Neutrophil (primary cell): ENCODE measurements at regions not wholly inside any gene's neighbourhood (a gene's known extent, or its start where the extent isn't known, plus 50 kb on each side); places are given as distances from the start of the nearest gene placed in this dataset.

Experiments used
- H3K27ac ChIP-seq: fragments of 200-600 bp; sonication (generic); 2 replicates; pipeline ENCODE4 v1.5.1; 2016; ENCODE audit warnings: mild to moderate bottlenecking, moderate library complexity
- H3K27me3 ChIP-seq: fragments of 200-600 bp; sonication (generic); 2 replicates; pipeline ENCODE4 v1.6.0; 2016; ENCODE audit warnings: mild to moderate bottlenecking
- H3K36me3 ChIP-seq: fragments of 200-600 bp; sonication (generic); 2 replicates; pipeline ENCODE4 v1.5.1; 2017
- H3K4me1 ChIP-seq, 2 experiments: fragments of 200-600 bp in 1 of 2; sonication (generic) in 1 of 2; 1 replicate in 1 of 2; 2 replicates in 1 of 2; pipeline versions ENCODE4 v1.5.1 to v1.6.1; 2013 to 2016; ENCODE audit warnings: low read depth in 1 of 2, low read length in 1 of 2, mild to moderate bottlenecking in 1 of 2, moderate library complexity in 1 of 2; ENCODE audit not compliant: control insufficient read depth in 1 of 2, insufficient read depth in 1 of 2
- H3K4me3 ChIP-seq, 2 experiments: fragments of 200-600 bp in 1 of 2; sonication (generic) in 1 of 2; 1 replicate in 1 of 2; 2 replicates in 1 of 2; pipeline ENCODE4 v1.5.1; 2013 to 2016; ENCODE audit warnings: low read depth in 1 of 2, low read length in 1 of 2, mild to moderate bottlenecking in 1 of 2, moderate library complexity in 1 of 2
- H3K9me3 ChIP-seq: fragments of 200-600 bp; sonication (generic); 2 replicates; pipeline ENCODE4 v1.5.1; 2016
- TF ChIP-seq, protein P1 (sequence below): fragments of 200-600 bp; sonication (generic); IDR thresholded peaks from 2 replicates; pipeline ENCODE4 v1.5.1; 2016; ENCODE audit warnings: antibody characterized with exemption

DNA sequence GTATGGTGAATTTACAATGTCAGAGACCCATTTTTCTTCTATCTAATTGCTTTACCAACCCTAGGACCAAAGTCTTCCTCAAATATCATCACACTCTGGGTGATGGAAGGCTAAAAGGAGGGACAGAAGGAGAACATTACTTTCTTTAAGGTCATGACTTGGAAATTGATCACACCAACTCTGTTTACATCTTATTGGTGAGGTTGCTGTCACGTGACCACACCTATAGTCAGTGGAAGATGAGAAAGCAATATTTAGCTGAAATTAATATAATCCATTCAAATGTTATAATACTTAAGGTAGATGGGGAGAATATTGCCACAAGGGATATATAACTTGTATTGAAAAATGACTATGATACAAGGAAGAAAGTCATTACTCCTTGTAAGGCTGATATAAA lies 183.6 kb upstream of the SMIM30 start:
- Histone ChIP-seq H3K27ac (no peak overlapping the region), H3K4me1 (no peaks in the 10 kb centered on the region), H3K9me3 (no peaks in the 10 kb centered on the region), H3K4me3 (no peak overlapping the region), H3K36me3 (no peaks in the 10 kb centered on the region), H3K27me3 (no peaks in the 10 kb centered on the region)
- TF ChIP-seq, protein P1, sequence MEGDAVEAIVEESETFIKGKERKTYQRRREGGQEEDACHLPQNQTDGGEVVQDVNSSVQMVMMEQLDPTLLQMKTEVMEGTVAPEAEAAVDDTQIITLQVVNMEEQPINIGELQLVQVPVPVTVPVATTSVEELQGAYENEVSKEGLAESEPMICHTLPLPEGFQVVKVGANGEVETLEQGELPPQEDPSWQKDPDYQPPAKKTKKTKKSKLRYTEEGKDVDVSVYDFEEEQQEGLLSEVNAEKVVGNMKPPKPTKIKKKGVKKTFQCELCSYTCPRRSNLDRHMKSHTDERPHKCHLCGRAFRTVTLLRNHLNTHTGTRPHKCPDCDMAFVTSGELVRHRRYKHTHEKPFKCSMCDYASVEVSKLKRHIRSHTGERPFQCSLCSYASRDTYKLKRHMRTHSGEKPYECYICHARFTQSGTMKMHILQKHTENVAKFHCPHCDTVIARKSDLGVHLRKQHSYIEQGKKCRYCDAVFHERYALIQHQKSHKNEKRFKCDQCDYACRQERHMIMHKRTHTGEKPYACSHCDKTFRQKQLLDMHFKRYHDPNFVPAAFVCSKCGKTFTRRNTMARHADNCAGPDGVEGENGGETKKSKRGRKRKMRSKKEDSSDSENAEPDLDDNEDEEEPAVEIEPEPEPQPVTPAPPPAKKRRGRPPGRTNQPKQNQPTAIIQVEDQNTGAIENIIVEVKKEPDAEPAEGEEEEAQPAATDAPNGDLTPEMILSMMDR = no peak

DNA sequence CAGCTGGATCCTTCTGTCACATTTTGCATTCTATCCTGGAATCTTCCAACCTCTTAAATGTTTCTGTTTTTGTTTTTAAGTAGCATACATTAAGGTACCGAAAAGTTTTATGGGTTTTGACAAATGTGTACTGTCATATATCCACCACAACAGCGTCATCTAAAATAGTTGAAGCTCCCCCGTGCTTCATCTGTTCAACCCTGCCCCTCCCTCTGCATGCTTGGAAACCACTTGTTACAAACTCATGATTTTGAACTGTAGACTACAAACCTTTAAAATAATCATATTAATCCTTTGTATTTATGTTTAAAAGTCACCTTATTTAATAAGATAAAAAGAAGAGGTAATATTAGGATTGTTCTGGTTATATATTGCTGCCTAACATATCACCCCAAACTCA lies 182.8 kb upstream of the SMIM30 start:
- Histone ChIP-seq H3K36me3 (no peaks in the 10 kb centered on the region), H3K4me1 (no peaks in the 10 kb centered on the region), H3K27me3 (no peaks in the 10 kb centered on the region), H3K27ac (no peak overlapping the region), H3K9me3 (no peaks in the 10 kb centered on the region), H3K4me3 (no peak overlapping the region)
- TF ChIP-seq, protein P1 = no peak

DNA sequence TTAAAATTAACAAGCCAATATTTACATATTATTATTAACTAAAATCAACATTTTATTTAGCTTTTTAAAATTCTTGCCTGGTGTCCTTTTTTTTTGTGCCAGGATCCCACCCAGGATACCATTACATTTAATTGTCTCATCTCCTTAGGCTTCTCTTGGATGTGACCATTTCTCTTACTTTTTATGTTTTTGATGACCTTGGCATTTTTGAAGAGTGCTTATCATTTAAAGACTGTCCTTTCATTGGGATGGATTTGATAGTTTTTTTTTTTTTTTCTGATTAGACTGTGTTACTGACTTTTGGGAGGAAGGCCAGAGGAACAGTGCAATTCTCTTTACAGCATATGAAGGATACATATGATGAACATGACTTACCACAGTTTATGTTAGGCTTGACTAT lies 181.4 kb upstream of the SMIM30 start:
- Histone ChIP-seq H3K36me3 (no peaks in the 10 kb centered on the region), H3K27ac (no peak overlapping the region), H3K9me3 (no peaks in the 10 kb centered on the region), H3K4me1 (no peaks in the 10 kb centered on the region), H3K27me3 (no peaks in the 10 kb centered on the region), H3K4me3 (no peak overlapping the region)
- TF ChIP-seq, protein P1 = no peak

DNA sequence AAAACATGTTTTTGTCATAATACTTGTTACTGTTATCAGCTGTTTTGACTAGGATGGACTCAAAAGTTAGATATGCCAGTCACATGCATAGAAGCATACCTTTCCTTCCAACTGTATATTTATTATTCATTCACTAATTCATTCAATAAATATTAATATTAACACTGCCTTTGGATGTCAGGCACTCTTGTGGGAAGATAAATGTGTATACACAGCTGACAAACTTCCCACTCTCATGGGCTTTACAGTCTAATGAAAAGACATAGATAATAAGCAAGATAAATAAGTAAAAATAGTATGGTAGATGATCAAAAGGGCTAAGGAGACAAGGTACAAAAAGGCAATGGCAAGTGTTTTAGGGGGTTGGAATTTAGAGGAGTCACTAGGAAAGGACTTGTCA lies 180.1 kb upstream of the SMIM30 start:
- Histone ChIP-seq H3K27ac (no peak overlapping the region), H3K4me1 (no peaks in the 10 kb centered on the region), H3K9me3 (no peaks in the 10 kb centered on the region), H3K4me3 (no peak overlapping the region), H3K27me3 (no peaks in the 10 kb centered on the region), H3K36me3 (no peaks in the 10 kb centered on the region)
- TF ChIP-seq, protein P1 = no peak

DNA sequence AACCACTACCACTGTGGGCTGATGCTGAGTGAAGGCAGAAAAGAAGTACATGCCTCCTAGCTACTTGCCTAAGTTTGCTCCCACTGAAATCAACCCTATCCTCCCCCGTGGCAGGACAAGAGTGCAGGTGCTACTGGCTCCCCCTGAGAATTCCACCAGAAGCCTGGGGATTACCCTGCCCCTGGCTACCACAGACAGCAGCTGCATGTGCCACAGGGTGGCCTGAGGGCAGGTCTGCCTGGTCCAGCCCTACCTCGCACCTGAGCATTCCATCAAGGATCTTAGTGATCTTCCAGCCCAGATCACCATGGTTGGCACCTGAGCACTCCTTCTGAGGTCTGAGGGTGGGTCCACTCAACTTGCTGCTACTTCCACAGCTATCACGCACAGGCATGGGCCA lies 176.4 kb upstream of the SMIM30 start:
- no peaks in the 10 kb centered on the region for H3K9me3 ChIP-seq
- H3K4me1 ChIP-seq = no peaks in the 10 kb centered on the region
- no peaks in the 10 kb centered on the region for H3K27me3 ChIP-seq
- TF ChIP-seq, protein P1 = no peak
- no peaks in the 10 kb centered on the region for H3K36me3 ChIP-seq
- no peak overlapping the region for H3K4me3 ChIP-seq
- no peak overlapping the region for H3K27ac ChIP-seq

DNA sequence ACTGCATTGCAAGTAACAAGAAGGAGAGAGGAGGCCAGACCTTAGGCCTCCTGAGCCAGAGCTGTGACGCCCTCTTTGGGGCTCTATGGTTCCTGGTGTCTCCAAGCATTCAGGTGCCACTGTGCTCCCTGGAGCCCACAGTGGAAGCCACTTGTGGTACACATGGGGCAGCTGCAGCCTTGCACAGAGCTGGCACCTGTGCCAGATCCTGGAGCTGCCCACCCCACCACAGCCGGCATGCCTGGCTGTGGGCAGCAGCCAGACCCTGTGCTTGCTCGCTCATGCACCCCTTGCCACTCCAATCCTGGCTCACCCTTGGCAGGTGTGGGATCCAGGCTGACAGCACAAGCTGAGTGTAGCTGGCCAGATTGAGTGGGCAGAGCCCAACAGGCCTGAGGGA lies 173.8 kb upstream of the SMIM30 start:
- Histone ChIP-seq H3K4me1 (no peaks in the 10 kb centered on the region), H3K36me3 (no peaks in the 10 kb centered on the region), H3K9me3 (no peaks in the 10 kb centered on the region), H3K27ac (no peak overlapping the region), H3K4me3 (no peak overlapping the region), H3K27me3 (no peaks in the 10 kb centered on the region)
- TF ChIP-seq, protein P1 = no peak
